ENCODE measurements at regions not wholly inside any gene's neighbourhood (a gene's known extent, or its start where the extent isn't known, plus 50 kb on each side); places are given as distances from the start of the nearest gene placed in this dataset.

- Histone ChIP-seq H3K27ac (ENCODE audit: low read depth, low read length, poor library complexity, severe bottlenecking) (no peak overlapping the region), H3K79me2 (ENCODE audit: insufficient read depth, low read length) (no peaks in the 10 kb centered on the region), H3K36me3 (ENCODE audit: insufficient read depth, low read length) (no peaks in the 10 kb centered on the region), H2AFZ (ENCODE audit: low read length) (no peak overlapping the region), H3F3A (ENCODE audit: insufficient read depth, low read length) (no peaks in the 10 kb centered on the region), H4K20me1 (ENCODE audit: insufficient read depth, low read length) (no peaks in the 10 kb centered on the region), H3K4me3 (ENCODE audit: low read depth, low read length, poor library complexity, severe bottlenecking) (no peak overlapping the region), H3K4me2 (ENCODE audit: low read length) (no peak overlapping the region), H3K9me3 (ENCODE audit: low read length) (no peaks in the 10 kb centered on the region), H3K27me3 (ENCODE audit: insufficient read depth, low read length) (no peaks in the 10 kb centered on the region), H3K4me1 (ENCODE audit: insufficient read depth, low read length, severe bottlenecking) (no peaks in the 10 kb centered on the region), H3K9me2 (ENCODE audit: low read depth, low read length) (no peaks in the 10 kb centered on the region), H3K9ac (ENCODE audit: low read length) (no peak overlapping the region)
- no peak for TF ChIP-seq CTCF (IDR thresholded peaks at IDR 0.05; ENCODE audit: low read length)
- no peak for TF ChIP-seq EZH2 (IDR thresholded peaks at IDR 0.05; ENCODE audit: borderline replicate concordance, low read length)
Observed at GRCh38 chr18:38502539-38502938, 936.9 kb upstream of the CELF4 start.

GRCh38 chr18:38497266-38497665 lies 931.7 kb upstream of the CELF4 start:
- H3K9me3 ChIP-seq (ENCODE audit: low read length), result no peaks in the 10 kb centered on the region
- no peak overlapping the region for H3K4me3 ChIP-seq (ENCODE audit: low read depth, low read length, poor library complexity, severe bottlenecking)
- no peaks in the 10 kb centered on the region for H4K20me1 ChIP-seq (ENCODE audit: insufficient read depth, low read length)

GRCh38 chr18:38496222-38496793 lies 930.7 kb upstream of the CELF4 start:
- H2AFZ ChIP-seq (ENCODE audit: low read length), result no peak overlapping the region
- H3F3A ChIP-seq (ENCODE audit: insufficient read depth, low read length), result no peaks in the 10 kb centered on the region
- H3K4me1 ChIP-seq (ENCODE audit: insufficient read depth, low read length, severe bottlenecking), result no peaks in the 10 kb centered on the region
- no peaks in the 10 kb centered on the region for H4K20me1 ChIP-seq (ENCODE audit: insufficient read depth, low read length)
- TF ChIP-seq EZH2 (IDR thresholded peaks at IDR 0.05; ENCODE audit: borderline replicate concordance, low read length), result no peak
- TF ChIP-seq CTCF (IDR thresholded peaks at IDR 0.05; ENCODE audit: low read length), result no peak
- H3K9ac ChIP-seq (ENCODE audit: low read length), result no peak overlapping the region
- no peaks in the 10 kb centered on the region for H3K9me2 ChIP-seq (ENCODE audit: low read depth, low read length)
- H3K27ac ChIP-seq (ENCODE audit: low read depth, low read length, poor library complexity, severe bottlenecking), result no peak overlapping the region
- no peaks in the 10 kb centered on the region for H3K36me3 ChIP-seq (ENCODE audit: insufficient read depth, low read length)
- no peak overlapping the region for H3K4me3 ChIP-seq (ENCODE audit: low read depth, low read length, poor library complexity, severe bottlenecking)
- H3K27me3 ChIP-seq (ENCODE audit: insufficient read depth, low read length), result no peaks in the 10 kb centered on the region
- no peak overlapping the region for H3K4me2 ChIP-seq (ENCODE audit: low read length)
- no peaks in the 10 kb centered on the region for H3K9me3 ChIP-seq (ENCODE audit: low read length)
- no peaks in the 10 kb centered on the region for H3K79me2 ChIP-seq (ENCODE audit: insufficient read depth, low read length)

More at GRCh38 chr18:38497266-38497665, 931.7 kb upstream of the CELF4 start:
- Histone ChIP-seq H3K4me2 (ENCODE audit: low read length) (no peak overlapping the region), H3K9ac (ENCODE audit: low read length) (no peak overlapping the region), H3F3A (ENCODE audit: insufficient read depth, low read length) (no peaks in the 10 kb centered on the region), H2AFZ (ENCODE audit: low read length) (no peak overlapping the region), H3K79me2 (ENCODE audit: insufficient read depth, low read length) (no peaks in the 10 kb centered on the region), H3K36me3 (ENCODE audit: insufficient read depth, low read length) (no peaks in the 10 kb centered on the region), H3K9me2 (ENCODE audit: low read depth, low read length) (no peaks in the 10 kb centered on the region), H3K27ac (ENCODE audit: low read depth, low read length, poor library complexity, severe bottlenecking) (no peak overlapping the region), H3K27me3 (ENCODE audit: insufficient read depth, low read length) (no peaks in the 10 kb centered on the region), H3K4me1 (ENCODE audit: insufficient read depth, low read length, severe bottlenecking) (no peaks in the 10 kb centered on the region)
- no peak for TF ChIP-seq CTCF (IDR thresholded peaks at IDR 0.05; ENCODE audit: low read length)
- no peak for TF ChIP-seq EZH2 (IDR thresholded peaks at IDR 0.05; ENCODE audit: borderline replicate concordance, low read length)
